Effector memory CD4-positive, alpha-beta T cell (primary cell): ENCODE measurements at regions not wholly inside any gene's neighbourhood (a gene's known extent, or its start where the extent isn't known, plus 50 kb on each side); places are given as distances from the start of the nearest gene placed in this dataset.
"Not testable (repeated sequence)": the region's sequence is repeated elsewhere in the genome, so short reads cannot be mapped to it uniquely, and the experiment has no call there.

Experiments
- DNase-seq, 3 donors: peaks; one replicate each; pipeline ENCODE4 v3.0.0-alpha.2; 2020
- H3K27ac ChIP-seq: 2 replicates; pipeline ENCODE4 v1.7.0; 2013; ENCODE audit warnings: mild to moderate bottlenecking, low read length, moderate library complexity; ENCODE audit not compliant: insufficient read depth, poor library complexity, severe bottlenecking
- H3K27me3 ChIP-seq: replicated peaks from 2 replicates; pipeline ENCODE4 v1.7.0; 2013; ENCODE audit warnings: mild to moderate bottlenecking, low read length; ENCODE audit not compliant: insufficient read depth, control insufficient read depth, poor library complexity, severe bottlenecking
- H3K36me3 ChIP-seq: 2 replicates; pipeline ENCODE4 v1.7.0; 2013; ENCODE audit warnings: mild to moderate bottlenecking, low read length, moderate library complexity; ENCODE audit not compliant: control insufficient read depth, insufficient read depth
- H3K4me1 ChIP-seq: 2 replicates; pipeline ENCODE4 v1.7.0; 2013; ENCODE audit warnings: low read length, mild to moderate bottlenecking; ENCODE audit not compliant: control insufficient read depth, insufficient read depth, poor library complexity, severe bottlenecking
- H3K4me3 ChIP-seq: 2 replicates; pipeline ENCODE4 v1.7.0; 2013; ENCODE audit warnings: low read length, low read depth, mild to moderate bottlenecking; ENCODE audit not compliant: insufficient read depth, poor library complexity, severe bottlenecking
- H3K9me3 ChIP-seq: 2 replicates; pipeline ENCODE4 v1.7.0; 2013; ENCODE audit warnings: mild to moderate bottlenecking, low read length, moderate library complexity; ENCODE audit not compliant: control insufficient read depth

DNA sequence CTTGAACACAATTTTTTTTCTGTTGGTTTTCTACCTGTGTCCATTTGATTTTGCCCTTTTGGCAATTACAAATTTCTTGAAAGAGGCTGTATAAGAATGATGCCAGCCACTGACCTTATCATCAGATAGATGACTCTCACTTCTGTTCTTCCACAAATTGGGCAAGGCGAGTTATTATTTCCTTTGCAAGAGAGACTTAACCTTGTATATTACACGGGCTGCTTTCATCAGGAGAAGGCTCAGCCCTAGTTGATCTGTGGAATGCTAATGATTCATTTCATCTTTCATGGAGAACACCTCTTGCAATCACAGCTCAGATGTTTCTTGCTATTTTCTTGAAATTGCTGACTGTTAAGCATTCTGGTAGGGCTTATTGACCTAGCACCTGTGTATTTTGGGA lies 1155.4 kb downstream of the STIM2 start:
- Histone ChIP-seq H3K27me3 (no peaks in the 10 kb centered on the region), H3K36me3 (no peaks in the 10 kb centered on the region), H3K4me3 (no peak overlapping the region), H3K9me3 (no peaks in the 10 kb centered on the region), H3K27ac (no peak overlapping the region), H3K4me1 (no peaks in the 10 kb centered on the region)
- DNase-seq: no peak

DNA sequence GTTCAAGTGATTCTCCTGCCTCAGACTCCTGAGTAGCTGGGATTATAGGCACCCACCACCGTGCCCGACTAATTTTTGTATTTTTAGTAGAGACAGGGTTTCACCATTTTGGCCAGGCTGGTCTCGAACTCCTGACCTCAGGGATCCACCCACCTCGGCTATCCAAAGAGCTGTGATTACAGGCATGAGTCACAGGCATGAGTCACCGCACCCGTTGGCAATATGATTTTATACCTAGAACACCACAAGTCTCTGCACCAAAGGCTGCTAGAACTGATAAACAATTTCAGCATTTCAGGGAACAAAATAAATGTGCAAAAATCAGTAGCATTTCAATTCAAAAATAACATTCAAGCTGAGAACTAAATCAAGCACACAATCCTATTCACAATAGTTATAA lies 1177.6 kb downstream of the STIM2 start:
- not testable (repeated sequence) for H3K27me3 ChIP-seq, DNase-seq, H3K27ac ChIP-seq, H3K9me3 ChIP-seq, H3K4me1 ChIP-seq, H3K4me3 ChIP-seq, H3K36me3 ChIP-seq

DNA sequence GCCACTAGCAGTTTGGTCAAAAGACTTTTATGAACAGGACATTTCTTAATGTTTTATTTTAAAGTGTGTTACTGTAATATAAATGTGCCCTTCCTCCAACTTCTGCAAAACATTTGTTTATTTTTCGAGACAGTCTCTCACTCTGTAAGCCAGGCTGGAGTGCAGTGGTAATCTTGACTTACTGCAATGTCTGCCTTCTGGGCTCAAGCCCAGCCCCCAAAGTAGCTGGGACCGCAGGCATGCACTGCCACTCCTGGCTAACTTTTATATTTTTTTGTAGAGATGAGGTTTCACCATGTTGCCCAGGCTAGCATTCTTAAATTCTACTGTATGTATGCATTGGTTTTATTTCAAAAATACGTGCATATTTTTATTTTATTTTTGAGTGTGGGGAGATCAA lies 1201.9 kb downstream of the STIM2 start:
- no peak overlapping the region for H3K27ac ChIP-seq
- no peaks in the 10 kb centered on the region for H3K36me3 ChIP-seq
- no peak overlapping the region for H3K4me3 ChIP-seq
- no peak for DNase-seq
- no peaks in the 10 kb centered on the region for H3K4me1 ChIP-seq
- no peaks in the 10 kb centered on the region for H3K9me3 ChIP-seq
- H3K27me3 ChIP-seq: no peaks in the 10 kb centered on the region

DNA sequence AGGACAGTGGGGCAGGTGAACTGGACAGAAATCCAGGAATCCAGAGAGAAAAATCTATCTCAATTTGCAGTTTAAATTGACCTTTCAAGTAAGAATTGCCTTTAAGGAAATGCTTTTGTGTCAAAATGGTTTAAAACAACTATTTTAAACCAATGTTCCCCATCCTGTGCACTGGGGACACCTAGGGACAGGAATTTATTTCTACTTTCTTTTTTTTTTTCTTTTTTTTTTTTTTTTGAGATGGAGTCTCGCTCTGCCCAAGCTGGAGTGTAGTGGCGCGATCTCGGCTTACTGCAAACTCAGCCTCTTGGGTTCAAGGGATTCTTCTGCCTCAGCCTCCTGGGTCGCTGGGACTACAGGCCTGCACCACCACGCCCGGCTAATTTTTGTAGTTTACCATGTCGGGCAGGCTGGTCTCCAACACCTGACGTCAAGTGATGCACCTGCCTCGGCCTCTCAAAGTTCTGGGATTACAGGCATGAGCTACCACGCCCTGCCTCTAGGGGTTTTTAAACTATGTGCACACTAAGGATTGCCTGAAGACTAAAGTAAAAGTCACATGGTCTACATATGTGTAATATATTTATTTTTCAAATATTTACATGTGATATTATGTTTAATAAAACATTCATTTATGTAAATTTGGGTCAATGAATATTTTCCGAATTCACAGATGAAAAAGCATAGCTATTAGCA lies 1213.4 kb downstream of the STIM2 start:
- Histone ChIP-seq H3K4me1 (no peaks in the 10 kb centered on the region), H3K36me3 (no peaks in the 10 kb centered on the region), H3K27ac (no peak overlapping the region), H3K27me3 (no peaks in the 10 kb centered on the region), H3K9me3 (no peaks in the 10 kb centered on the region), H3K4me3 (no peak overlapping the region)
- DNase-seq: no peak

DNA sequence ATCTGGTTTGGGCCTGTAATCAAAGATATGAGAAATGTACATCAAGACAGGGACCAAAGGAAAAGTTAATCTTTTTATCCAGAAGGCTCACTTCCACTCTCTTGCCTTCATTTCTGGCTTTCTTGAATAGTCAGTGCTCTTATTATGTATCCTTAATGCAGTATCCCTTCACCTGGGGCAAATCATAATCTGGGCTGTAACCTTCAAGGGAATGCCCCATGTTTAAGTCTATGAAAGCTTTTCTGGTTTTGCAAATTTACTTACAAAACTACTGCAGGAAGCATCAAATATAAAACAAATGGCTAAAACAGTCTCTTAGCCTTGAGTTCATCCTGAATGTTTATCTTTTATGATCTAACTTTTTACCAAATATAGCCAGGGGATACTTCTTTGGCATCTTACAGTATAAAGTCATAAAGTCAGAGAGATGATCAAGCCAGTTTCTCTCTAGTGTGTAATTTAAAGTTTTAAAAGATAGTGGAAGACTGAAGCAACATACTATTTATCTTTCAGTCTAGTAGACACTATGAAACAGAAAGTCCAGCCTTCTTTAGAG lies 1214.8 kb downstream of the STIM2 start:
- Histone ChIP-seq H3K4me1 (no peaks in the 10 kb centered on the region), H3K4me3 (no peak overlapping the region), H3K9me3 (no peaks in the 10 kb centered on the region), H3K36me3 (no peaks in the 10 kb centered on the region), H3K27me3 (no peaks in the 10 kb centered on the region), H3K27ac (no peak overlapping the region)
- DNase-seq: no peak

DNA sequence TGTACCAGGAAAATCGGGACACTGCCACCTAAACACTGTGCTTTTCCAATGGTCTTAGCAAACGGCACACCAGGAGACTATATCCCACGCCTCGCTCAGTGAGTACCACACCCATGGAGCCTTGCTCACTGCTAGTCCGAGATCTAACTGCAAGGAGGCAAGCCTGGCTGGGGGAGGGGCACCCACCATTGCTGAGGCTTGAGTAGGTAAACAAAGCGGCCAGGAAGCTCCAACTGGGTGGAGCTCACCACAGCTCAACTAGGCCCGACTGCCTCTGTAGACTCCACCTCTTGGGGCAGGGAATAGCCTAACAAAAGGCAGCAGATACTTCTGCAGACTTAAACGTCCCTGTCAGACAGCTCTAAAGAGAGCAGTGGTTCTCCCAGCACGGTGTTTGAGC lies 1216.6 kb downstream of the STIM2 start:
- not testable (repeated sequence) for H3K27ac ChIP-seq, H3K4me1 ChIP-seq, H3K36me3 ChIP-seq, H3K27me3 ChIP-seq, H3K9me3 ChIP-seq, H3K4me3 ChIP-seq, DNase-seq

DNA sequence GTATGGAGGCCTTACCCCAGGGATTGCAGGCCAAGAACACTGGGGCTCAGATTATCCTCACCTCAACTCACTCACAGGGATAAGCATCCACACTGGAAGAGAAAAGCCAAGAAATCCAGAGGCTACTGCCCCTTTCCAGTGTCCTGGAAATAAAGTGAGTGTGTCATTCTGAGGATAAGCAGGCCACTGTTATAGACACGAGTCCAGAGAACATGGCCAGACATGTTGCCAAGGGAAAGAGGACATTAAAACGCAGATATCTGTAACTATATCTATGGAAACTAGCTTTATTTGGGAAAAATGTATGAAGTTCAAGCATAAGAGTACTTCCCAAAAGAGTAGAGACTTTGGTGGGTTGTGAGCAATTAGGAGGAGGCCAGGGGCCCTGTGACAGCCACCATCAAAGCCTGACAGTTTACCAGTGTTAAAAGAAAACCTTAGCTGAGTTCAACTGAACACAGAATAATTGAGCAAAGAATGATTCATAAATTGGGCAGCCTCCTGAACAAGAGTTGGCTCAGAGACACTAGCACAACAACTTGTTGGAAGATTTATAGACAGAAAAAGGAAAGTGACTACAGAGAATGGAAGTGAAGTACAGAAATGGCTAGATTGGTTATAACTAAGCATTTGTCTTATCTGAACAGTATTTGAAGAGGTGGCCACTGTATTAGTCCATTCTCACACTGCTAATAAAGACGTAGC lies 1222.2 kb downstream of the STIM2 start:
- Histone ChIP-seq H3K4me3 (no peak overlapping the region), H3K27ac (no peak overlapping the region)
- DNase-seq: no peak

DNA sequence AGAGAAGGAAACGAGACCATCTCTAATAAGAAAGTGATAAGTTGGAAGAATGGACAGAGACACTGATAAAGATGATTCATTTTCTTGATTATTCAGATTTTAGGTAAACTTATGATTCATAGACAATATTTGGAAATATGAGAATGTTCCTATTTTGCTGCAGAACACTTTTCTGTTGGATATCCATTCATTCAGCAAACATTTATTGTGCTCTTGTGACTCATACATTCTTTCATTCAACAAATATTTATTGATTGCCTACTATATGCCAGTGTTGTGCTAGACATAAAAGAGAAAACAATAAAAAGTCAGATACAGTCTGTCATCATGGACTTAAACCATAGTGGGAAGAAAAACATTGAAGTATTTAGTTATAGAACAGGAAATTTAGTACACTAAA lies 1232.0 kb downstream of the STIM2 start:
- Histone ChIP-seq H3K27me3 (no peaks in the 10 kb centered on the region), H3K9me3 (no peaks in the 10 kb centered on the region), H3K4me3 (no peak overlapping the region), H3K27ac (no peak overlapping the region), H3K36me3 (no peaks in the 10 kb centered on the region), H3K4me1 (no peaks in the 10 kb centered on the region)
- DNase-seq: no peak

More for the DNA sequence above, 1222.2 kb downstream of the STIM2 start:
- peaks cover 6% of the 10 kb centered on the region for H3K9me3 ChIP-seq
- no peaks in the 10 kb centered on the region for H3K27me3 ChIP-seq
- H3K4me1 ChIP-seq: no peaks in the 10 kb centered on the region
- no peaks in the 10 kb centered on the region for H3K36me3 ChIP-seq

DNA sequence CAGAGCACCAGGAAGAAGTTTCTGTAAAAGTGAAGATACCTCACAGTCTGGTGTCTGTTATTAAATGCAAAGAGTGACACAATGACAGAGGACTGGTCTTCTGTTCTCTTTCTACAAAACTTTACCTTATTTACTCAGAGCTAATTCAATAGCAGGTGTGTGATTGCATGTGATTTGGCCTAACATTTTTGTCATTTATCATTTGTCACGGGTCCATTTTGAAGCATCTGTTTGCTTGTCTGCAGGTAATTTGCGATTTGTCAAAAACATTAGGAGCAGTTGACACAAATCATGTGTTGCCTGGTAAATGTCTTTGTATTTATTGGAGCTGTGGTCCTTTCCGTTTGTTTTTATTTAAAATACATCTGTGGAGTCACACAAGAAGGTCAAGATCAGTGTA lies 1232.4 kb downstream of the STIM2 start:
- Histone ChIP-seq H3K27ac (no peak overlapping the region), H3K36me3 (no peaks in the 10 kb centered on the region), H3K9me3 (no peaks in the 10 kb centered on the region), H3K4me1 (no peaks in the 10 kb centered on the region), H3K27me3 (no peaks in the 10 kb centered on the region), H3K4me3 (no peak overlapping the region)
- DNase-seq: no peak

DNA sequence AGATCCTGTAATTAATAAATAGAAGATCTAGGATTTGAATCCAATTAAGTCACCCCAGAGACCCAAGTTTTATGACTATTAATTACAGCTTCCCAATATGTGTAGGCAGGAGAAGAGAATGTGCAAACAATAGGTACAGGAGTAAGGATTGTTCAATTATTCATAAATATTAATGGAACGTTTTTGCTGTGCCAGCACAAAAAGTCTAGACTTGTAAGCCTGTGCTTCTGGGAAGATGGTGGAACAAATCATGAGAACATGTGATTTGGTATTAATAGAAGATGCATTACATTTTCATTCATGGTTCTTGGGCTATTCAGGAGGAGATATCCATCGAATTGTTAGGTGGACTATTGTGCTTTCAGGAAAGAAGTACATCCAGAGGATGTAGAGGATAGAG lies 1240.9 kb downstream of the STIM2 start:
- Histone ChIP-seq H3K4me1 (no peaks in the 10 kb centered on the region), H3K36me3 (no peaks in the 10 kb centered on the region), H3K27ac (no peak overlapping the region), H3K9me3 (no peaks in the 10 kb centered on the region), H3K27me3 (no peaks in the 10 kb centered on the region), H3K4me3 (no peak overlapping the region)
- no peak for DNase-seq
